Uterus (tissue), 3 donors: ENCODE measurements at regions not wholly inside any gene's neighbourhood (a gene's known extent, or its start where the extent isn't known, plus 50 kb on each side); places are given as distances from the start of the nearest gene placed in this dataset.

ENCODE experiments used
- DNase-seq, 2 donors: peaks; one replicate each; pipeline ENCODE4 v3.0.0-alpha.2; 2019 to 2020
- H3K27ac ChIP-seq, 2 donors: fragments of 200-600 bp; sonication (generic); 1 replicate in 1 of 2; 2 replicates in 1 of 2; pipeline ENCODE4 v1.5.1; 2016 to 2018
- H3K27me3 ChIP-seq, 2 donors: fragments of 200-600 bp; sonication (generic); one replicate each; pipeline ENCODE4 v1.5.1; 2018 to 2019; ENCODE audit warnings: control low read depth in 1 of 2
- H3K36me3 ChIP-seq, 2 donors: fragments of 200-600 bp; sonication (generic); one replicate each; pipeline ENCODE4 v1.5.1; 2019; ENCODE audit warnings: control low read depth in 1 of 2
- H3K4me1 ChIP-seq, 2 donors: fragments of 200-600 bp; sonication (generic); one replicate each; pipeline ENCODE4 v1.5.1; 2018 to 2019; ENCODE audit warnings: control low read depth in 1 of 2
- H3K4me3 ChIP-seq, 2 donors: fragments of 200-600 bp; sonication (generic); 1 replicate in 1 of 2; 2 replicates in 1 of 2; pipeline ENCODE4 v1.5.1; 2018 to 2019; ENCODE audit warnings: mild to moderate bottlenecking in 1 of 2
- H3K9me3 ChIP-seq, 2 donors: fragments of 200-600 bp; sonication (generic); one replicate each; pipeline ENCODE4 v1.5.1; 2019; ENCODE audit warnings: control low read depth in 1 of 2
- POLR2A ChIP-seq, 2 donors: fragments of 450-650 bp; IDR thresholded peaks; one replicate each; pipeline ENCODE4 v1.6.1; 2016; ENCODE audit warnings: antibody characterized with exemption in 2 of 2, mild to moderate bottlenecking in 1 of 2, moderate library complexity in 1 of 2
- intact Hi-C: fragments of 100-400 bp; cut with DNase I; formaldehyde crosslinking; loops from one replicate; pipeline ENCODE4 v1.15.1; 2023; ENCODE audit warnings: low total_unique reads
- TF ChIP-seq, protein P1 (sequence below), 4 experiments: fragments of 200-600 bp in 2 of 4; fragments of 450-650 bp in 2 of 4; sonication (generic) in 2 of 4; IDR thresholded peaks; one replicate each; pipeline ENCODE4 v1.5.1; 2016 to 2019; ENCODE audit warnings: antibody characterized with exemption in 4 of 4, mild to moderate bottlenecking in 2 of 4, moderate library complexity in 1 of 4
- donor health status: DM: yes; HTN: yes; CAD: no.

DNA sequence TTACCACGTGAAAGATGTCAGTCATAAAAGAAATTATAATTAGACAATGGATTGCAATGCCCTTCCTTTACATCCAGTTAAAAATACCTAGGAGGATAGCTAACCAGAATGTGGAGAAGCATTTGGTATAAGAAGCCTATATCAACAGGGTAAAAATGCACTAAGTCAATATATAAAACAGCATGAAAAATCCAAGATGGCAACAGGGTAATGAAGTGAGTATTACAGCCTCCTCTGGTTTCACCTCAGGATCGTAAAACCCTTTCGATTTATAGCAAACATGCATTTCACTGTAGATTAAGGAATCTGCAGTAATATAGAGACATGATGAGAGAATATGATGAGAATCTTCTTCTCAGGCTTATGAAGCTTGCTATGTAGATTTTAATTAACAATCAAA is 999.3 kb downstream of the NR2F1-AS1 start:
- intact Hi-C loops, result no loop called here
- H3K9me3 ChIP-seq, result no peaks in the 10 kb centered on the region
- no peak overlapping the region for H3K27ac ChIP-seq
- H3K36me3 ChIP-seq, result no peaks in the 10 kb centered on the region
- H3K4me1 ChIP-seq, result no peaks in the 10 kb centered on the region
- DNase-seq, result no peak
- no peak for TF ChIP-seq POLR2A (IDR thresholded peaks at IDR 0.05)
- TF ChIP-seq, protein P1, sequence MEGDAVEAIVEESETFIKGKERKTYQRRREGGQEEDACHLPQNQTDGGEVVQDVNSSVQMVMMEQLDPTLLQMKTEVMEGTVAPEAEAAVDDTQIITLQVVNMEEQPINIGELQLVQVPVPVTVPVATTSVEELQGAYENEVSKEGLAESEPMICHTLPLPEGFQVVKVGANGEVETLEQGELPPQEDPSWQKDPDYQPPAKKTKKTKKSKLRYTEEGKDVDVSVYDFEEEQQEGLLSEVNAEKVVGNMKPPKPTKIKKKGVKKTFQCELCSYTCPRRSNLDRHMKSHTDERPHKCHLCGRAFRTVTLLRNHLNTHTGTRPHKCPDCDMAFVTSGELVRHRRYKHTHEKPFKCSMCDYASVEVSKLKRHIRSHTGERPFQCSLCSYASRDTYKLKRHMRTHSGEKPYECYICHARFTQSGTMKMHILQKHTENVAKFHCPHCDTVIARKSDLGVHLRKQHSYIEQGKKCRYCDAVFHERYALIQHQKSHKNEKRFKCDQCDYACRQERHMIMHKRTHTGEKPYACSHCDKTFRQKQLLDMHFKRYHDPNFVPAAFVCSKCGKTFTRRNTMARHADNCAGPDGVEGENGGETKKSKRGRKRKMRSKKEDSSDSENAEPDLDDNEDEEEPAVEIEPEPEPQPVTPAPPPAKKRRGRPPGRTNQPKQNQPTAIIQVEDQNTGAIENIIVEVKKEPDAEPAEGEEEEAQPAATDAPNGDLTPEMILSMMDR (IDR thresholded peaks at IDR 0.05), result no peak
- no peak overlapping the region for H3K4me3 ChIP-seq
- H3K27me3 ChIP-seq, result no peaks in the 10 kb centered on the region

DNA sequence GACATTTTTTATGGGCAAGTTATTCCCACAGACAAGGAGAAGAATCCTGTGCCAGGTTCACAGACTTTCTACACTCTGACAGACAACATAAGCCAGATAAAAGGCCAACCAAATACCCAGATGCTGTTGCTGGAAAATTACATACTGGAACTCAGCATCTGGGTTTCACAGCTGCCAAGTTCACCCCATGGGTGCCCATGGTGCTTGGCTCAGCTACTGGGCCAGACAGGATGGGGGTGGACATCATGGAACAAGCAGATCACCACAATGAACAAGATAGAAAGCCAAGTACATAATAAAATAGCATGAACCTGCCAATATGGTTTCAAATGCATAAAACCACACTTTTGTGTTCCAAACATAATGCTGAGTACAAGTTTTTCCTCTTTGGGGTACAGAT is 999.8 kb downstream of the NR2F1-AS1 start:
- Histone ChIP-seq H3K9me3 (no peaks in the 10 kb centered on the region), H3K4me3 (no peak overlapping the region), H3K27ac (no peak overlapping the region), H3K36me3 (no peaks in the 10 kb centered on the region), H3K4me1 (no peaks in the 10 kb centered on the region), H3K27me3 (no peaks in the 10 kb centered on the region)
- TF ChIP-seq, protein P1 (IDR thresholded peaks at IDR 0.05), result no peak
- no peak for TF ChIP-seq POLR2A (IDR thresholded peaks at IDR 0.05)
- intact Hi-C loops, result no loop called here
- DNase-seq, result no peak

DNA sequence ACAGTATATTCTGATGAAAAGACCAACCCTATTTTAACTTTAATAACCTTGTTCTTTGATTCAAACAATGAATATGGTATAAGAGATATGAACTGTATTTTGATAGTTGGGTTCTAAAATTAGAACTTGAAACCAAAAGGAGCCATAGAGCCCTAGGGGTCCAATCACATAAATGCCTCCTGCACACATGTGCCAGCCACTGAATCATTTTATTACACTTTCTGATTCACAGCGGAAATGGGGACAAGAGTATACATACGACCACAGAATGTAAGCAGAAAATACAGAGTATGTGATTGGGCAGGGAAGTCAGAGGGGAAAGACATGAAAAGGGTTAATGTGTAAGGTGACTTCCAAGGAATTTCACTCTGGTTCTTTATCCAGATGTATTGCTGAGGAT is 1000.2 kb downstream of the NR2F1-AS1 start:
- Histone ChIP-seq H3K36me3 (no peaks in the 10 kb centered on the region), H3K9me3 (no peaks in the 10 kb centered on the region), H3K27ac (no peak overlapping the region), H3K4me1 (no peaks in the 10 kb centered on the region), H3K27me3 (no peaks in the 10 kb centered on the region), H3K4me3 (no peak overlapping the region)
- TF ChIP-seq, protein P1 (IDR thresholded peaks at IDR 0.05), result no peak
- no peak for TF ChIP-seq POLR2A (IDR thresholded peaks at IDR 0.05)
- intact Hi-C loops, result no loop called here
- no peak for DNase-seq

DNA sequence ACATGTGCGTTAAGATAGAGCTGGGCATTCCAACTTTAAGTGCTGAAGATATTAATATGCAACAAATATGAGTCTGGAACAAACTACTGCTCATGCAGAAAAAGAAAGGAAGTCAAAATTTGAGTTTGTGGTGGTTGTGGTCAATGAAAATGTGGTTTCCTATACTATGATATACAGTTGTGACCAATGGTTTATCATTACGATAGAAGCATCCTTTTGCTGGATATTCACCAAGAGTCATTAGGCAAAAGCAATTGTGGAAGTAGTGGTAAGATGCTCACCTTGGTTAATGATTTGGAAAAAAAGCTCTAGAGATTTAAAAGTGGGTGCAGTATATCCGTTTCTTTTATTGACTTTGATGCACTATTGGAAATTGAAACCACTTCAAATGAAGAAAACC is 1007.0 kb downstream of the NR2F1-AS1 start:
- intact Hi-C loops, result no loop called here
- no peak for DNase-seq

DNA sequence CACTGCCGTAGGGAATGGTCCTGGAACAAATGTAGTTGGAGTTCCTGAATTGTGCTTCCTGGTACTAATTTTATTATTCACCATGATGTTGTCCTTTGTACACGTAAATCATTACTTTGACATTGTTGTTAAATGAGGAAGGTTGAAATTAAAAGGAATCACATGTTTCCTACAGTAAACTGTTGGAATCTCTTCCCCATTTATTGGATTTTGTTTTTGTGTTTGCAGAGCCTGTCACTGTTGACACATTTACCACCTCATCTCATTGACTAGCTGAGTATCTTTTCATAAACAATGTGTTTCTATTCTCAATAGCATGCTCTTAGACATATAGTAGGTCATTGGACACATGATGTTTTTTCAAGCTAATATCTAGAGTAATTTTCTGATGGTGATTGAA is 1012.5 kb downstream of the NR2F1-AS1 start:
- Histone ChIP-seq H3K4me3 (no peak overlapping the region), H3K27ac (no peak overlapping the region), H3K9me3 (no peaks in the 10 kb centered on the region), H3K4me1 (no peaks in the 10 kb centered on the region), H3K36me3 (no peaks in the 10 kb centered on the region), H3K27me3 (no peaks in the 10 kb centered on the region)
- no peak for TF ChIP-seq POLR2A (IDR thresholded peaks at IDR 0.05)
- TF ChIP-seq, protein P1 (IDR thresholded peaks at IDR 0.05), result no peak
- no peak for DNase-seq
- intact Hi-C loops, result no loop called here

More for the DNA sequence above, 1007.0 kb downstream of the NR2F1-AS1 start:
- no peaks in the 10 kb centered on the region for H3K4me1 ChIP-seq
- H3K27me3 ChIP-seq, result no peaks in the 10 kb centered on the region
- no peak for TF ChIP-seq POLR2A (IDR thresholded peaks at IDR 0.05)
- TF ChIP-seq, protein P1 (IDR thresholded peaks at IDR 0.05), result no peak
- no peak overlapping the region for H3K4me3 ChIP-seq
- no peaks in the 10 kb centered on the region for H3K9me3 ChIP-seq
- no peaks in the 10 kb centered on the region for H3K36me3 ChIP-seq
- no peak overlapping the region for H3K27ac ChIP-seq
